GM12878 (cell line): ENCODE measurements at regions not wholly inside any gene's neighbourhood (a gene's known extent, or its start where the extent isn't known, plus 50 kb on each side); places are given as distances from the start of the nearest gene placed in this dataset.

Experiments used
- CBFB ChIP-seq: IDR thresholded peaks from 2 replicates; pipeline ENCODE4 v1.6.1; 2016; ENCODE audit warnings: antibody characterized with exemption, low read depth
- TCF7 ChIP-seq: IDR thresholded peaks from 2 replicates; pipeline ENCODE4 v1.6.1; 2014; ENCODE audit warnings: antibody characterized with exemption, borderline replicate concordance
- TF ChIP-seq, protein P1 (sequence below): fragments of 450-650 bp; IDR thresholded peaks from 2 replicates; pipeline ENCODE4 v1.6.1; 2018; ENCODE audit warnings: borderline replicate concordance, mild to moderate bottlenecking; ENCODE audit not compliant: partially characterized antibody
- TF ChIP-seq, protein P2 (sequence below): IDR thresholded peaks from 2 replicates; pipeline ENCODE4 v1.6.1; 2011; ENCODE audit warnings: mild to moderate bottlenecking, low read depth, low read length, moderate library complexity; ENCODE audit not compliant: insufficient replicate concordance
- TF ChIP-seq, protein P3 (sequence below): fragments of 450-650 bp; IDR thresholded peaks from 2 replicates; pipeline ENCODE4 v1.6.1; 2017; ENCODE audit warnings: mild to moderate bottlenecking, moderate library complexity
- TF ChIP-seq, protein P4 (sequence below): fragments of 450-650 bp; IDR thresholded peaks from 2 replicates; pipeline ENCODE4 v1.6.1; 2016; ENCODE audit warnings: mild to moderate bottlenecking, moderate library complexity, borderline replicate concordance

DNA sequence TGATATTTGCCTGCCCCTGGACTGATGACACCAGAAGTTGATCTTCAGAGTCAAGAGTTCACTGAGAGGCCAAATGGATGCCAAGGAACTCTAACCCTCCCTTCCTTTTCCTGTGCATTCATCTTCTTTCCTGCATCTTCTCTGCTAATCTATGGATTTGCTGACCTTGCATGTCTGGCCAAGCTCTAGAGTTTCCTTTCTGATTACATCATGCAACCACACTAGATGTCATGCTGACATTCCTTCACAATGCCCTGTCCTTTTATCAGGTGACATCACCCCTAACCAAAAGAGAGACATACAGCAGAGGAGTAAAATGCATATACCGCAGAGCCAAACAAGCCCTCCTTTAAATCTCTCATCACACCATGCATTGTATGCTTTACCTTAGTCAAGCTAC, 487.6 kb downstream of the TFAP2A start (continued):
- TF ChIP-seq, protein P1, sequence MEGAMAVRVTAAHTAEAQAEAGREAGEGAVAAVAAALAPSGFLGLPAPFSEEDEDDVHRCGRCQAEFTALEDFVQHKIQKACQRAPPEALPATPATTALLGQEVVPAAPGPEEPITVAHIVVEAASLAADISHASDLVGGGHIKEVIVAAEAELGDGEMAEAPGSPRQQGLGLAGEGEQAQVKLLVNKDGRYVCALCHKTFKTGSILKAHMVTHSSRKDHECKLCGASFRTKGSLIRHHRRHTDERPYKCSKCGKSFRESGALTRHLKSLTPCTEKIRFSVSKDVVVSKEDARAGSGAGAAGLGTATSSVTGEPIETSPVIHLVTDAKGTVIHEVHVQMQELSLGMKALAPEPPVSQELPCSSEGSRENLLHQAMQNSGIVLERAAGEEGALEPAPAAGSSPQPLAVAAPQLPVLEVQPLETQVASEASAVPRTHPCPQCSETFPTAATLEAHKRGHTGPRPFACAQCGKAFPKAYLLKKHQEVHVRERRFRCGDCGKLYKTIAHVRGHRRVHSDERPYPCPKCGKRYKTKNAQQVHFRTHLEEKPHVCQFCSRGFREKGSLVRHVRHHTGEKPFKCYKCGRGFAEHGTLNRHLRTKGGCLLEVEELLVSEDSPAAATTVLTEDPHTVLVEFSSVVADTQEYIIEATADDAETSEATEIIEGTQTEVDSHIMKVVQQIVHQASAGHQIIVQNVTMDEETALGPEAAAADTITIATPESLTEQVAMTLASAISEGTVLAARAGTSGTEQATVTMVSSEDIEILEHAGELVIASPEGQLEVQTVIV, result no peak
- TF ChIP-seq CBFB (no peak), TCF7 (no peak)
- TF ChIP-seq, protein P2, sequence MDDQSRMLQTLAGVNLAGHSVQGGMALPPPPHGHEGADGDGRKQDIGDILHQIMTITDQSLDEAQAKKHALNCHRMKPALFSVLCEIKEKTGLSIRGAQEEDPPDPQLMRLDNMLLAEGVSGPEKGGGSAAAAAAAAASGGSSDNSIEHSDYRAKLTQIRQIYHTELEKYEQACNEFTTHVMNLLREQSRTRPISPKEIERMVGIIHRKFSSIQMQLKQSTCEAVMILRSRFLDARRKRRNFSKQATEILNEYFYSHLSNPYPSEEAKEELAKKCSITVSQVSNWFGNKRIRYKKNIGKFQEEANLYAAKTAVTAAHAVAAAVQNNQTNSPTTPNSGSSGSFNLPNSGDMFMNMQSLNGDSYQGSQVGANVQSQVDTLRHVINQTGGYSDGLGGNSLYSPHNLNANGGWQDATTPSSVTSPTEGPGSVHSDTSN, result no peak
- TF ChIP-seq, protein P3, sequence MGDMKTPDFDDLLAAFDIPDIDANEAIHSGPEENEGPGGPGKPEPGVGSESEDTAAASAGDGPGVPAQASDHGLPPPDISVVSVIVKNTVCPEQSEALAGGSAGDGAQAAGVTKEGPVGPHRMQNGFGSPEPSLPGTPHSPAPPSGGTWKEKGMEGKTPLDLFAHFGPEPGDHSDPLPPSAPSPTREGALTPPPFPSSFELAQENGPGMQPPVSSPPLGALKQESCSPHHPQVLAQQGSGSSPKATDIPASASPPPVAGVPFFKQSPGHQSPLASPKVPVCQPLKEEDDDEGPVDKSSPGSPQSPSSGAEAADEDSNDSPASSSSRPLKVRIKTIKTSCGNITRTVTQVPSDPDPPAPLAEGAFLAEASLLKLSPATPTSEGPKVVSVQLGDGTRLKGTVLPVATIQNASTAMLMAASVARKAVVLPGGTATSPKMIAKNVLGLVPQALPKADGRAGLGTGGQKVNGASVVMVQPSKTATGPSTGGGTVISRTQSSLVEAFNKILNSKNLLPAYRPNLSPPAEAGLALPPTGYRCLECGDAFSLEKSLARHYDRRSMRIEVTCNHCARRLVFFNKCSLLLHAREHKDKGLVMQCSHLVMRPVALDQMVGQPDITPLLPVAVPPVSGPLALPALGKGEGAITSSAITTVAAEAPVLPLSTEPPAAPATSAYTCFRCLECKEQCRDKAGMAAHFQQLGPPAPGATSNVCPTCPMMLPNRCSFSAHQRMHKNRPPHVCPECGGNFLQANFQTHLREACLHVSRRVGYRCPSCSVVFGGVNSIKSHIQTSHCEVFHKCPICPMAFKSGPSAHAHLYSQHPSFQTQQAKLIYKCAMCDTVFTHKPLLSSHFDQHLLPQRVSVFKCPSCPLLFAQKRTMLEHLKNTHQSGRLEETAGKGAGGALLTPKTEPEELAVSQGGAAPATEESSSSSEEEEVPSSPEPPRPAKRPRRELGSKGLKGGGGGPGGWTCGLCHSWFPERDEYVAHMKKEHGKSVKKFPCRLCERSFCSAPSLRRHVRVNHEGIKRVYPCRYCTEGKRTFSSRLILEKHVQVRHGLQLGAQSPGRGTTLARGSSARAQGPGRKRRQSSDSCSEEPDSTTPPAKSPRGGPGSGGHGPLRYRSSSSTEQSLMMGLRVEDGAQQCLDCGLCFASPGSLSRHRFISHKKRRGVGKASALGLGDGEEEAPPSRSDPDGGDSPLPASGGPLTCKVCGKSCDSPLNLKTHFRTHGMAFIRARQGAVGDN, result no peak
- TF ChIP-seq, protein P4, sequence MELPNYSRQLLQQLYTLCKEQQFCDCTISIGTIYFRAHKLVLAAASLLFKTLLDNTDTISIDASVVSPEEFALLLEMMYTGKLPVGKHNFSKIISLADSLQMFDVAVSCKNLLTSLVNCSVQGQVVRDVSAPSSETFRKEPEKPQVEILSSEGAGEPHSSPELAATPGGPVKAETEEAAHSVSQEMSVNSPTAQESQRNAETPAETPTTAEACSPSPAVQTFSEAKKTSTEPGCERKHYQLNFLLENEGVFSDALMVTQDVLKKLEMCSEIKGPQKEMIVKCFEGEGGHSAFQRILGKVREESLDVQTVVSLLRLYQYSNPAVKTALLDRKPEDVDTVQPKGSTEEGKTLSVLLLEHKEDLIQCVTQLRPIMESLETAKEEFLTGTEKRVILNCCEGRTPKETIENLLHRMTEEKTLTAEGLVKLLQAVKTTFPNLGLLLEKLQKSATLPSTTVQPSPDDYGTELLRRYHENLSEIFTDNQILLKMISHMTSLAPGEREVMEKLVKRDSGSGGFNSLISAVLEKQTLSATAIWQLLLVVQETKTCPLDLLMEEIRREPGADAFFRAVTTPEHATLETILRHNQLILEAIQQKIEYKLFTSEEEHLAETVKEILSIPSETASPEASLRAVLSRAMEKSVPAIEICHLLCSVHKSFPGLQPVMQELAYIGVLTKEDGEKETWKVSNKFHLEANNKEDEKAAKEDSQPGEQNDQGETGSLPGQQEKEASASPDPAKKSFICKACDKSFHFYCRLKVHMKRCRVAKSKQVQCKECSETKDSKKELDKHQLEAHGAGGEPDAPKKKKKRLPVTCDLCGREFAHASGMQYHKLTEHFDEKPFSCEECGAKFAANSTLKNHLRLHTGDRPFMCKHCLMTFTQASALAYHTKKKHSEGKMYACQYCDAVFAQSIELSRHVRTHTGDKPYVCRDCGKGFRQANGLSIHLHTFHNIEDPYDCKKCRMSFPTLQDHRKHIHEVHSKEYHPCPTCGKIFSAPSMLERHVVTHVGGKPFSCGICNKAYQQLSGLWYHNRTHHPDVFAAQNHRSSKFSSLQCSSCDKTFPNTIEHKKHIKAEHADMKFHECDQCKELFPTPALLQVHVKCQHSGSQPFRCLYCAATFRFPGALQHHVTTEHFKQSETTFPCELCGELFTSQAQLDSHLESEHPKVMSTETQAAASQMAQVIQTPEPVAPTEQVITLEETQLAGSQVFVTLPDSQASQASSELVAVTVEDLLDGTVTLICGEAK, result no peak
- TF ChIP-seq, all 136 proteins: peak for 0
